ENCODE measurements at regions not wholly inside any gene's neighbourhood (a gene's known extent, or its start where the extent isn't known, plus 50 kb on each side); places are given as distances from the start of the nearest gene placed in this dataset.
A peak's percentile ranks its signal among the peaks of the same experiment; 100 is the strongest.
"Not testable (repeated sequence)": the region's sequence is repeated elsewhere in the genome, so short reads cannot be mapped to it uniquely, and the experiment has no call there.

GRCh38 chr2:149858216-149858615 lies 270.6 kb upstream of the MMADHC start:
- Histone ChIP-seq H3K4me3 (ENCODE audit: low read depth, low read length) (no peak overlapping the region; the same call in 1 of the 2 replicates), H2AFZ (ENCODE audit: low read length, unreplicated experiment) (no peak overlapping the region), H3K79me2 (ENCODE audit: control insufficient read depth, insufficient read depth, low read length, unreplicated experiment) (no peaks in the 10 kb centered on the region), H3K27ac (ENCODE audit: low read depth, low read length) (peak overlapping the region; percentile 89), H3K36me3 (ENCODE audit: insufficient read depth, low read length) (no peaks in the 10 kb centered on the region), H3K4me1 (ENCODE audit: control insufficient read depth, insufficient read depth, low read length, unreplicated experiment) (peaks cover 32% of the 10 kb centered on the region), H3K27me3 (ENCODE audit: insufficient read depth, low read length) (no peaks in the 10 kb centered on the region)

GRCh38 chr2:149857344-149857743 lies 269.8 kb upstream of the MMADHC start:
- peaks cover 32% of the 10 kb centered on the region for H3K4me1 ChIP-seq (ENCODE audit: control insufficient read depth, insufficient read depth, low read length, unreplicated experiment)
- H3K36me3 ChIP-seq (ENCODE audit: insufficient read depth, low read length): no peaks in the 10 kb centered on the region
- H3K79me2 ChIP-seq (ENCODE audit: control insufficient read depth, insufficient read depth, low read length, unreplicated experiment): no peaks in the 10 kb centered on the region
- H3K27me3 ChIP-seq (ENCODE audit: insufficient read depth, low read length): no peaks in the 10 kb centered on the region
- H3K4me3 ChIP-seq (ENCODE audit: low read depth, low read length): no peak overlapping the region
- peak overlapping the region; percentile 89; the same call in 1 of the 2 replicates for H3K27ac ChIP-seq (ENCODE audit: low read depth, low read length)
- peak overlapping the region; percentile 62 for H2AFZ ChIP-seq (ENCODE audit: low read length, unreplicated experiment)

GRCh38 chr2:149855859-149856258 lies 268.3 kb upstream of the MMADHC start:
- H3K4me3 ChIP-seq (ENCODE audit: low read depth, low read length); H3K79me2 ChIP-seq (ENCODE audit: control insufficient read depth, insufficient read depth, low read length, unreplicated experiment); H2AFZ ChIP-seq (ENCODE audit: low read length, unreplicated experiment); H3K27ac ChIP-seq (ENCODE audit: low read depth, low read length); H3K27me3 ChIP-seq (ENCODE audit: insufficient read depth, low read length); H3K36me3 ChIP-seq (ENCODE audit: insufficient read depth, low read length): not testable (repeated sequence)
- peaks cover 32% of the 10 kb centered on the region for H3K4me1 ChIP-seq (ENCODE audit: control insufficient read depth, insufficient read depth, low read length, unreplicated experiment)

- Histone ChIP-seq H3K4me3 (ENCODE audit: low read depth, low read length) (no peak overlapping the region), H3K27me3 (ENCODE audit: insufficient read depth, low read length) (no peaks in the 10 kb centered on the region), H3K79me2 (ENCODE audit: control insufficient read depth, insufficient read depth, low read length, unreplicated experiment) (no peaks in the 10 kb centered on the region), H3K36me3 (ENCODE audit: insufficient read depth, low read length) (no peaks in the 10 kb centered on the region), H2AFZ (ENCODE audit: low read length, unreplicated experiment) (no peak overlapping the region), H3K4me1 (ENCODE audit: control insufficient read depth, insufficient read depth, low read length, unreplicated experiment) (no peaks in the 10 kb centered on the region), H3K27ac (ENCODE audit: low read depth, low read length) (no peak overlapping the region)
These were observed 262.0 kb upstream of the MMADHC start for GRCh38 chr2:149849591-149849990.

- Histone ChIP-seq H3K27me3 (ENCODE audit: insufficient read depth, low read length) (no peaks in the 10 kb centered on the region), H2AFZ (ENCODE audit: low read length, unreplicated experiment) (no peak overlapping the region), H3K27ac (ENCODE audit: low read depth, low read length) (no peak overlapping the region), H3K36me3 (ENCODE audit: insufficient read depth, low read length) (no peaks in the 10 kb centered on the region), H3K4me1 (ENCODE audit: control insufficient read depth, insufficient read depth, low read length, unreplicated experiment) (no peaks in the 10 kb centered on the region), H3K4me3 (ENCODE audit: low read depth, low read length) (no peak overlapping the region), H3K79me2 (ENCODE audit: control insufficient read depth, insufficient read depth, low read length, unreplicated experiment) (no peaks in the 10 kb centered on the region)
These were observed 261.6 kb upstream of the MMADHC start for GRCh38 chr2:149849136-149849535.

- no peak overlapping the region for H3K4me3 ChIP-seq (ENCODE audit: low read depth, low read length)
- H3K27ac ChIP-seq (ENCODE audit: low read depth, low read length): no peak overlapping the region
- H3K4me1 ChIP-seq (ENCODE audit: control insufficient read depth, insufficient read depth, low read length, unreplicated experiment): no peaks in the 10 kb centered on the region
- H3K27me3 ChIP-seq (ENCODE audit: insufficient read depth, low read length): no peaks in the 10 kb centered on the region
- H3K79me2 ChIP-seq (ENCODE audit: control insufficient read depth, insufficient read depth, low read length, unreplicated experiment): no peaks in the 10 kb centered on the region
- H3K36me3 ChIP-seq (ENCODE audit: insufficient read depth, low read length): no peaks in the 10 kb centered on the region
- H2AFZ ChIP-seq (ENCODE audit: low read length, unreplicated experiment): no peak overlapping the region
These were observed 253.8 kb upstream of the MMADHC start for GRCh38 chr2:149841396-149841795.

GRCh38 chr2:149832324-149832723 lies 244.7 kb upstream of the MMADHC start:
- Histone ChIP-seq H3K36me3 (ENCODE audit: insufficient read depth, low read length) (no peaks in the 10 kb centered on the region), H2AFZ (ENCODE audit: low read length, unreplicated experiment) (no peak overlapping the region), H3K79me2 (ENCODE audit: control insufficient read depth, insufficient read depth, low read length, unreplicated experiment) (no peaks in the 10 kb centered on the region), H3K27ac (ENCODE audit: low read depth, low read length) (no peak overlapping the region), H3K4me3 (ENCODE audit: low read depth, low read length) (no peak overlapping the region), H3K4me1 (ENCODE audit: control insufficient read depth, insufficient read depth, low read length, unreplicated experiment) (no peaks in the 10 kb centered on the region), H3K27me3 (ENCODE audit: insufficient read depth, low read length) (no peaks in the 10 kb centered on the region)

GRCh38 chr2:149828520-149829210 lies 241.1 kb upstream of the MMADHC start:
- Histone ChIP-seq H3K79me2 (ENCODE audit: control insufficient read depth, insufficient read depth, low read length, unreplicated experiment) (no peaks in the 10 kb centered on the region), H3K27me3 (ENCODE audit: insufficient read depth, low read length) (no peaks in the 10 kb centered on the region), H3K27ac (ENCODE audit: low read depth, low read length) (no peak overlapping the region), H3K4me3 (ENCODE audit: low read depth, low read length) (no peak overlapping the region), H3K4me1 (ENCODE audit: control insufficient read depth, insufficient read depth, low read length, unreplicated experiment) (peaks cover 7% of the 10 kb centered on the region), H2AFZ (ENCODE audit: low read length, unreplicated experiment) (no peak overlapping the region), H3K36me3 (ENCODE audit: insufficient read depth, low read length) (no peaks in the 10 kb centered on the region)

GRCh38 chr2:149827585-149828126 lies 240.1 kb upstream of the MMADHC start:
- peaks cover 7% of the 10 kb centered on the region for H3K4me1 ChIP-seq (ENCODE audit: control insufficient read depth, insufficient read depth, low read length, unreplicated experiment)
- no peak overlapping the region for H3K4me3 ChIP-seq (ENCODE audit: low read depth, low read length)
- no peaks in the 10 kb centered on the region for H3K27me3 ChIP-seq (ENCODE audit: insufficient read depth, low read length)
- no peak overlapping the region for H2AFZ ChIP-seq (ENCODE audit: low read length, unreplicated experiment)
- H3K36me3 ChIP-seq (ENCODE audit: insufficient read depth, low read length): no peaks in the 10 kb centered on the region
- H3K79me2 ChIP-seq (ENCODE audit: control insufficient read depth, insufficient read depth, low read length, unreplicated experiment): no peaks in the 10 kb centered on the region
- no peak overlapping the region for H3K27ac ChIP-seq (ENCODE audit: low read depth, low read length)

- Histone ChIP-seq H3K36me3 (ENCODE audit: insufficient read depth, low read length) (no peaks in the 10 kb centered on the region), H3K27me3 (ENCODE audit: insufficient read depth, low read length) (no peaks in the 10 kb centered on the region), H3K4me3 (ENCODE audit: low read depth, low read length) (no peak overlapping the region), H3K79me2 (ENCODE audit: control insufficient read depth, insufficient read depth, low read length, unreplicated experiment) (no peaks in the 10 kb centered on the region), H3K27ac (ENCODE audit: low read depth, low read length) (no peak overlapping the region), H2AFZ (ENCODE audit: low read length, unreplicated experiment) (no peak overlapping the region), H3K4me1 (ENCODE audit: control insufficient read depth, insufficient read depth, low read length, unreplicated experiment) (peaks cover 7% of the 10 kb centered on the region)
These were observed 239.0 kb upstream of the MMADHC start for GRCh38 chr2:149826471-149827125.

- H3K36me3 ChIP-seq (ENCODE audit: insufficient read depth, low read length): no peaks in the 10 kb centered on the region
- H3K4me1 ChIP-seq (ENCODE audit: control insufficient read depth, insufficient read depth, low read length, unreplicated experiment): peaks cover 7% of the 10 kb centered on the region
- H3K4me3 ChIP-seq (ENCODE audit: low read depth, low read length): no peak overlapping the region
- no peaks in the 10 kb centered on the region for H3K79me2 ChIP-seq (ENCODE audit: control insufficient read depth, insufficient read depth, low read length, unreplicated experiment)
- H3K27me3 ChIP-seq (ENCODE audit: insufficient read depth, low read length): no peaks in the 10 kb centered on the region
- H2AFZ ChIP-seq (ENCODE audit: low read length, unreplicated experiment): no peak overlapping the region
- no peak overlapping the region for H3K27ac ChIP-seq (ENCODE audit: low read depth, low read length)
These were observed 237.9 kb upstream of the MMADHC start for GRCh38 chr2:149825473-149825872.

Data from ACC112 (cell line).